Duodenal mucosa (tissue), 2 donors: ENCODE measurements at regions not wholly inside any gene's neighbourhood (a gene's known extent, or its start where the extent isn't known, plus 50 kb on each side); places are given as distances from the start of the nearest gene placed in this dataset.

ENCODE experiments used
- H3K27ac ChIP-seq: one replicate; pipeline ENCODE4 v1.7.0; 2013; ENCODE audit warnings: low read depth, low read length
- H3K27me3 ChIP-seq, 2 donors: one replicate each; pipeline ENCODE4 v1.7.0; 2013; ENCODE audit warnings: low read length in 2 of 2, control low read depth in 1 of 2; ENCODE audit not compliant: insufficient read depth in 2 of 2, control insufficient read depth in 1 of 2
- H3K36me3 ChIP-seq, 2 donors: one replicate each; pipeline ENCODE4 v1.7.0; 2013; ENCODE audit warnings: low read length in 2 of 2, control low read depth in 1 of 2; ENCODE audit not compliant: insufficient read depth in 2 of 2, control insufficient read depth in 1 of 2
- H3K4me1 ChIP-seq, 2 donors: one replicate each; pipeline ENCODE4 v1.7.0; 2013; ENCODE audit warnings: low read length in 2 of 2, control low read depth in 1 of 2; ENCODE audit not compliant: insufficient read depth in 2 of 2, control insufficient read depth in 1 of 2
- H3K4me3 ChIP-seq, 2 donors: one replicate each; pipeline ENCODE4 v1.7.0; 2013; ENCODE audit warnings: low read length in 2 of 2, low read depth in 1 of 2
- H3K9ac ChIP-seq, 2 donors: one replicate each; pipeline ENCODE4 v1.7.0; 2013; ENCODE audit warnings: low read length in 2 of 2, low read depth in 1 of 2
- H3K9me3 ChIP-seq, 2 donors: one replicate each; pipeline ENCODE4 v1.7.0; 2013; ENCODE audit warnings: low read length in 2 of 2, control low read depth in 1 of 2; ENCODE audit not compliant: control insufficient read depth in 1 of 2

DNA sequence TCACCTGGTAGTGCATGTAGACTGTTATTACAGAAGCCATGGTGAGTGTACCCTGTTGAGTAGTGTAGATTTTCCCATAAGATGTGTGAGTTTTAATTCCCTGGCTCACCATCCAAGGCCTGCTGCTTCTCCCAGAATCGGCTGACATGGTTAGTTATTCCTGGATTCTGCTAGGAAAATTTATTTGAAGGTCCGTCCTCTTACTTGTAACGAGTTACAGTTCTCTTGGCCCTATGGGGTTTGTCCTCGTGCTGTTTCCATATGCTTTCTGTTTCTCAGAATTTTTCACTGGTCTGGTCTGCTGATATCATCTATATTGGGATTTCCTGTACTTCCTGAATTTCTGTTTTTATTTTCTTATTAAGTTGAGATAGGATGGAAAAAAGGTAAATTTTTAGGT, 423.3 kb upstream of the RGS6 start:
- H3K27ac ChIP-seq, result no peak overlapping the region
- H3K4me3 ChIP-seq, result no peak overlapping the region
- no peaks in the 10 kb centered on the region for H3K27me3 ChIP-seq
- H3K9me3 ChIP-seq, result no peaks in the 10 kb centered on the region
- no peak overlapping the region for H3K9ac ChIP-seq
- no peaks in the 10 kb centered on the region for H3K4me1 ChIP-seq
- peaks cover 0 to 11% of the 10 kb centered on the region in 2 donors for H3K36me3 ChIP-seq

DNA sequence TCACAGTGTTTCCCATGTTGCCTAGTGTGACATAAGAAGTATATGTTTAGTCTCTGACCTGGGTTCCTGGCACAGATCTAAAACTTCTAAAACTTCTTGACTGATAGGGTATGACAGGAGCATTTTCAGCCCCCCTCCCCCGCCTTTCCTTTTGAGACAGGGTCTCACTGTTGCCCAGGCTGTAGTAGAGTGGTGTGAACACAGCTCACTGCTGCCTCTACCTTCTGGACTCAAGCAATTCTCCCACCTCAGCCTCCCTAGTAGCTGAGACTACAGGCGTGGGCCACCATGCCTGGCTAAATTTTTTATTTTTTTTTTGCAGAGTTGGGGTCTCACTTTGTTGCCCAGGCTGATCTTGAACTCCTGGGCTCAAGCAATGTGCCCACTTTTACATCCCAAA, 421.1 kb upstream of the RGS6 start:
- no peaks in the 10 kb centered on the region for H3K9me3 ChIP-seq
- no peak overlapping the region for H3K9ac ChIP-seq
- H3K36me3 ChIP-seq, result peaks cover 0 to 11% of the 10 kb centered on the region in 2 donors
- H3K27me3 ChIP-seq, result no peaks in the 10 kb centered on the region
- no peaks in the 10 kb centered on the region for H3K4me1 ChIP-seq
- no peak overlapping the region for H3K4me3 ChIP-seq
- H3K27ac ChIP-seq, result no peak overlapping the region

DNA sequence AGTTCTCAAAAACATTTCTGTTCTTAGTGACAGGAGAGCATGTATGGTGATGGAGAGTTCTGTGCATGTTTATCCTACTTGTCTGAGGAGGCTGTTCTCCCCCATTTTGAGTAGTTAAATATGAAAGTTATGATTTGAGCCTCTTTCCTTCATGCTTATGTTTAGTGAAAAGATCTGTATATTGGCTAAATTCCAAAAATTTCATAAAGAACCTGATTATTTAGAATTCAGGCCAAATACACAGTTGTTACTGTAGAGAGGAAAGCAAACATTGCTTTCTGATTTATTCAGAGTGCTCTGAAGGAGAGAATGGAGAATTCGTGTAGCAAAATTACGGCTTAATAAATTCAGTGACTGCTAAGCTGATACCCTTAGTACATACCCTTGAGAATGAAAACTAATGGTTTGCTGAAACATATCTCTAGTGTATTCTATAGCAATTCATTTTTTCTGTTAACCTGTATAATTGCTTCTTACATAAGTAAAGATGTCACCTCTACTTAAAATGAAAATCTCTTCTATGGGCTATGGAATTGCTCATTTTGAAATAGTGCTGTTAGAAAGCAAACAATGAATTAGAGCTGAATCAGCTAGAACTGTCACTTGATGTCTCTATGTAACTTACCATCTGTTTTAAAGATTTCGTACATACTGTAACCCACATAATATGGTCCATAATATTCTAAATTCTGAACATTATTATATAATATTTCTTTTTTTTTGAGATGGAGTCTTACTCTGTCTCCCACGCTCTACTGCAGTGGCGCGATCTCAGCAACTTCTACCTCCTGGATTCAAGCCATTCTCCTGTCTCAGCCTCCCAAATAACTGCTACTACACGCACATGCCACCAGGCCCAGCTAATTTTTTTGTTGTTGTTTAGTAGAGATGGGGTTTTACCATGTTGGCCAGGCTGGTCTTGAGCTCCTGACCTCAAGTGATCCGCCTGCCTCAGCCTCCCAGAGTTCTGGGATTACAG, 417.0 kb upstream of the RGS6 start:
- Histone ChIP-seq H3K27ac (no peak overlapping the region), H3K27me3 (no peaks in the 10 kb centered on the region), H3K4me1 (no peaks in the 10 kb centered on the region), H3K9ac (no peak overlapping the region), H3K4me3 (no peak overlapping the region), H3K36me3 (peaks cover 0 to 11% of the 10 kb centered on the region in 2 donors), H3K9me3 (no peaks in the 10 kb centered on the region)

DNA sequence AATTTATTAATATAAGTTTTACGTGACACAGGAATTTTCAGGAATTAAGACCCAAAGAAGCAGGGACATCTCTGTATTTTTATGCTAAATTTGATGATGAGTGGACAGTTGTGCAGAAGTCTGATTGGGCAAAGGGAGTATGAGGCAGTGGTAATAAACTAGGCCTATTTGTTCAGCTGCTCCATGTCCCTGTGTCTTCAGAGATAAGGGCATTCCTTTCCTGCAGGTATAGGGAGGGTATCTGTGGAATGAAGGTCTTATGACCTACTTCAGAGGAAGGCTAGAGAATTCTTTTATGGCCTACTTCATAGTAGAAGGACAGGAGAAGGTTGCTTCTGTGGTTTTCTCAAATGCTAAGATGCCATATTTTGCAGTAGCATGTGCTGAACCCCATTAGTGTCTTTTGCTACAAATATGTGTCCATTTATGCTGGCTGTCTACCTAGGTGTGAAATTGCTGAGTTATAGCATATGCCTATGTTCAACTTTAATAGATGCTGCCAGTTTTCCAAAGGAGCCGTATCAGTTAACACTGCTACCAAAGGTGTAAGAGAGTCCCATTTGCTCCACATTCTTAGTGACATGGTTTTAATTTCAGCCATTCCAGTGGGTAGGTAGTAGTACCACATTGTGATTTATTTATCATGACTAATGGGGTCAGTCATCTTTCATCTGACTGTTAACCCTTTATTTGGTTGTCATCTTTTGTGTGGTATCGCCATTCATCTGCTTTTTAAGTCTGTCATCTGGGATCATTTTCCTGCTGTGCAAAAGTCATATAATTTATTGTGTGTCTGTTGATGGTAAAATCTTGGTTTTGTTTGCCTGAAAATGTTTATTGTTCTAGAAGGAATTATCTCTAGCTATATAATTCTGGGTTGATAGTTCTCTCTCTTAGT, 410.7 kb upstream of the RGS6 start:
- no peaks in the 10 kb centered on the region for H3K27me3 ChIP-seq
- H3K27ac ChIP-seq, result no peak overlapping the region
- no peak overlapping the region for H3K9ac ChIP-seq
- no peak overlapping the region for H3K4me3 ChIP-seq
- no peaks in the 10 kb centered on the region for H3K9me3 ChIP-seq
- H3K4me1 ChIP-seq, result no peaks in the 10 kb centered on the region
- no peaks in the 10 kb centered on the region for H3K36me3 ChIP-seq

DNA sequence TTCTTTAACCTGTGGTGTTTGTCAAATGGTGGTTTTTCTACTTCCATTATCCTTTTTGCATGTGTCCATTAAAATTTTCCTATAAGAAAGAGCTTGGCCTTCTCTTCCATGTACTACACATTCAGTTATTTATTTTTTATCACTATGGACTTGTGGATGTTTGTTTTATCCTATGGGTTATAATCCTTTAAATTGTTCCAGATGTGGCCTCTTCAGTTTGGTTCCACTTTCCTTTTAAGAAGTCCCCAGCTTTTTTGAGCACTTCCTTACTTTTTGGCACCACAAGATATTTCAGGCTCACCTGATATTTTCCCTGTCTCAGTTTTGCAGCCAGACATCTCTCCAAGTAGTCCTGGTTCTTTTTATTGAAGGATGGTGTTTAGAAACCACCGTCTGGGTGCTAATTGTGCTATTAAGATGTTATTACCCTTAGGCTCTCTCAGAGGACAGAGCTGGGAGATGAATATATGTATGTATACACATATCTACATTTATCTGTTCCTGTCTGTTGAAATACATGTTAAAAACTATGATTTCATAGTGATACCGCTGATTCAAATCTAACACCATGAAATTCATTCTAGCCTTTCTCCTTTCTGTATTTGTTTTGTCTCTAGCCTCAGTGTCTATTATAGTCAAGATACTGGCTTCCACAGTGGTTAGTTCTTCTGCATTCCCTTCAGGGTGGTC, 408.5 kb upstream of the RGS6 start:
- Histone ChIP-seq H3K4me3 (no peak overlapping the region), H3K27me3 (no peaks in the 10 kb centered on the region), H3K27ac (no peak overlapping the region), H3K9ac (no peak overlapping the region), H3K9me3 (no peaks in the 10 kb centered on the region), H3K36me3 (peaks cover 0 to 2% of the 10 kb centered on the region in 2 donors), H3K4me1 (no peaks in the 10 kb centered on the region)

DNA sequence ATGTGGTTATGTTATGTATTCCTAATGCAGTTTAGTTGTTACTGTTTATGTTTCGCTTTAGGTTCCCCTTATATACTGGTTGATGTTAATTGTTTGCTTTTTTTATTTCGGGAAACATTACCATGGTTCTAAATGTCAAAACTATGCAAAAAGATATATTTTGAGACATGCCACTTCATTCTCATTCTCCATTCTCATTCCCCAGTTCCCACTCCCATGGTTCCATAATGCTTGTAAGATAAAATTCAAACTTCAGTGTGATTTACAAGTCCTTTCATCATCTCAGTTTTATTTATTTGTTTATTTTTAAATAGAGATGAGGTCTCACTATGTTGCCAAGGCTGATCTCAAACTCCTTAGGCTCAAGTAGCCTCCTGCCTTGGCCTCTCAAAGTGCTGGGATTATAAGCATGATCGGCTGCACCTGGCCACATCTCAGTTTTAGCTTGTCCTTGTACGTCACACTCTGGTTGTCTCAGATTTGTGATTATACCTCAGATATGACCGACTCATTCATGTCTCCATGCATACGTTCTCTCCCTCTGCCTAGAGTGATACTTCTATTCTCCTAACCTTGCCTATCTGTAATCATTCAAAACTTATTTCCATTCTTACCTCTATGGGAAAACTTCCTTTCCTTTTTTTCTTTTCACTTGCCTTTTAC, 407.8 kb upstream of the RGS6 start:
- Histone ChIP-seq H3K9ac (no peak overlapping the region), H3K36me3 (peaks cover 0 to 2% of the 10 kb centered on the region in 2 donors), H3K27ac (no peak overlapping the region), H3K9me3 (no peaks in the 10 kb centered on the region), H3K4me1 (no peaks in the 10 kb centered on the region), H3K27me3 (no peaks in the 10 kb centered on the region), H3K4me3 (no peak overlapping the region)

DNA sequence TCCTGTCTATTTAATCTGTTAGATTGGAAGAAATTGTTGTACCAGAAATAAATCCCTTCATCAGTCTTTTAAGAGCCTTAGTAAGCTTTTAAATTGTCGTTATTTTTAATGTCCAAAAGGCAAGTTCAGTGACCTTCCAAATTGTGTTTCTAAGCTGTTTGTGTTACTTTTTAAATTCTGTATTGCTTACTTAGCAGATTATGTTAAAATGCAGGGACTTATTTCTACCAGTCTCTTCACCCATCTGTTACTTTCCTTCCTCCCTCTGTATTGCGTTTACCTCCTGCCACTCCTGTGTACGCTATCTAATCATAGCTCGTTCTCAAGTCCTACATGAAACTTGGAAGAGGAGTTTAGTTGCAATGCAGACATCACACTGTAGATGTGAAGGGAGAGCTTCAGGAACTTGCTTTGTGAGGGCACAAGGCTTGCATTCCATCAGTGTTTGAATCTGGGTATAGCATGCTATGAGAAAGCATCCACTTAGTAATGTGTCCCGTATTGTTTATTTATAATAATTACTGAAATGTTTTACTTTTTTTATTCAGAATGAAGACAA, 406.5 kb upstream of the RGS6 start:
- H3K9me3 ChIP-seq, result no peaks in the 10 kb centered on the region
- H3K9ac ChIP-seq, result no peak overlapping the region
- no peak overlapping the region for H3K27ac ChIP-seq
- no peak overlapping the region for H3K4me3 ChIP-seq
- no peaks in the 10 kb centered on the region for H3K27me3 ChIP-seq
- peaks cover 0 to 3% of the 10 kb centered on the region in 2 donors for H3K36me3 ChIP-seq
- no peaks in the 10 kb centered on the region for H3K4me1 ChIP-seq

DNA sequence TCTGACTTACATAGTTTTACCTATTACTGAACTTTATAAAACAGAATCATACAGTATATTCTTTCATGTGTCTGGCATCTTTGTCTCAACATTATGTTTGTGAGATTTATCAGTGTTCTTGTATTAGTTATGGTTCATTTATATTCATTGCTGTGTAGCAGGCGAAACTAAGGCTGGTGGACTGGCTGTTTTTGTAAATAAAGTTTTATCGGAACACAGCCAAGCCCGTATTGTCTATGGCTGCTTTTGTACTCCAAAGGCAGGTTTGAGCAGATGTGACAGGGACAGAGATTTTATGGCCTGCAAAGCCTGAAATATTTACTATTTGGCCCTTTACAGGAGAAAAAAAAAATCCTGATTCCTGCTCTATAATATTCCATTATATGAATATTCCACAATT, 405.8 kb upstream of the RGS6 start:
- no peak overlapping the region for H3K4me3 ChIP-seq
- no peaks in the 10 kb centered on the region for H3K27me3 ChIP-seq
- peaks cover under 1 to 6% of the 10 kb centered on the region in 2 donors for H3K36me3 ChIP-seq
- H3K27ac ChIP-seq, result no peak overlapping the region
- H3K9ac ChIP-seq, result no peak overlapping the region
- H3K9me3 ChIP-seq, result no peaks in the 10 kb centered on the region
- no peaks in the 10 kb centered on the region for H3K4me1 ChIP-seq

DNA sequence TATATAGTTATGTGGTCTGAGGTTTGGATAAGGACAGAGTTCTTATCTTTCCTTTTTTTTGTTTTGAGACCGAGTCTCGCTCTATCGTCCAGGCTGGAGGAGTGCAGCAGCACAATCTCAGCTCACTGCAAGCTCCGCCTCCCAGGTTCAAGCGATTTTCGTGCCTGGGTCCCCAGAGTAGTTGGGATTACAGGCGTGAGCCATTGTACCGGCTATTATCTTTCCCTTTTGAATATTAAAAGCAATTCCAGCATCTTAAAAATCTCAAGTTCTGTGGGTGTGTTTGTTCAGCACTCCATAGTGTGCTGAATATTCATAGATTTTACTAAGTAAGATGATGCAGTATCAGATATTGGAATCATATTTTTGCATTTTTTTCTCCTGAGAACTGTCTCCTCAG, 404.4 kb upstream of the RGS6 start:
- no peaks in the 10 kb centered on the region for H3K9me3 ChIP-seq
- H3K36me3 ChIP-seq, result peaks cover 4 to 9% of the 10 kb centered on the region in 2 donors
- no peak overlapping the region for H3K27ac ChIP-seq
- H3K9ac ChIP-seq, result no peak overlapping the region
- no peaks in the 10 kb centered on the region for H3K4me1 ChIP-seq
- H3K4me3 ChIP-seq, result no peak overlapping the region
- no peaks in the 10 kb centered on the region for H3K27me3 ChIP-seq
